ENCODE measurements at regions not wholly inside any gene's neighbourhood (a gene's known extent, or its start where the extent isn't known, plus 50 kb on each side); places are given as distances from the start of the nearest gene placed in this dataset.

GRCh38 chr1:209383907-209384709 lies 199.4 kb upstream of the CAMK1G start:
- DNase-seq (ENCODE audit: low read depth in 3 of 3, low spot score in 1 of 3), result no peak

- no peak for DNase-seq (ENCODE audit: low read depth in 3 of 3, low spot score in 1 of 3)
Measured at GRCh38 chr1:209384710-209385550, 198.6 kb upstream of the CAMK1G start.

- DNase-seq (ENCODE audit: low read depth in 3 of 3, low spot score in 1 of 3), result no peak
Measured at GRCh38 chr1:209386156-209386555, 197.4 kb upstream of the CAMK1G start.

GRCh38 chr1:209387271-209387968 lies 196.1 kb upstream of the CAMK1G start:
- no peak for DNase-seq (ENCODE audit: low read depth in 3 of 3, low spot score in 1 of 3)

- no peak for DNase-seq (ENCODE audit: low read depth in 3 of 3, low spot score in 1 of 3)
Measured at GRCh38 chr1:209387969-209388329, 195.6 kb upstream of the CAMK1G start.

- DNase-seq (ENCODE audit: low read depth in 3 of 3, low spot score in 1 of 3), result no peak
Measured at GRCh38 chr1:209388358-209388757, 195.2 kb upstream of the CAMK1G start.

- no peak for DNase-seq (ENCODE audit: low read depth in 3 of 3, low spot score in 1 of 3)
Measured at GRCh38 chr1:209389258-209389657, 194.3 kb upstream of the CAMK1G start.

- no peak for DNase-seq (ENCODE audit: low read depth in 3 of 3, low spot score in 1 of 3)
Measured at GRCh38 chr1:209389975-209390374, 193.5 kb upstream of the CAMK1G start.

GRCh38 chr1:209390764-209391163 lies 192.8 kb upstream of the CAMK1G start:
- no peak for DNase-seq (ENCODE audit: low read depth in 3 of 3, low spot score in 1 of 3)

GRCh38 chr1:209391792-209392191 lies 191.7 kb upstream of the CAMK1G start:
- no peak for DNase-seq (ENCODE audit: low read depth in 3 of 3, low spot score in 1 of 3)

- DNase-seq (ENCODE audit: low read depth in 3 of 3, low spot score in 1 of 3), result no peak
Measured at GRCh38 chr1:209395169-209395568, 188.3 kb upstream of the CAMK1G start.

- no peak for DNase-seq (ENCODE audit: low read depth in 3 of 3, low spot score in 1 of 3)
Measured at GRCh38 chr1:209397371-209397770, 186.1 kb upstream of the CAMK1G start.

- no peak for DNase-seq (ENCODE audit: low read depth in 3 of 3, low spot score in 1 of 3)
Measured at GRCh38 chr1:209397910-209398309, 185.6 kb upstream of the CAMK1G start.

GRCh38 chr1:209398313-209398991 lies 185.1 kb upstream of the CAMK1G start:
- DNase-seq (ENCODE audit: low read depth in 3 of 3, low spot score in 1 of 3), result no peak

GRCh38 chr1:209399800-209400199 lies 183.7 kb upstream of the CAMK1G start:
- no peak for DNase-seq (ENCODE audit: low read depth in 3 of 3, low spot score in 1 of 3)

GRCh38 chr1:209400351-209401220 lies 182.9 kb upstream of the CAMK1G start:
- no peak for DNase-seq (ENCODE audit: low read depth in 3 of 3, low spot score in 1 of 3)

- DNase-seq (ENCODE audit: low read depth in 3 of 3, low spot score in 1 of 3), result no peak
Measured at GRCh38 chr1:209402697-209403096, 180.8 kb upstream of the CAMK1G start.

- DNase-seq (ENCODE audit: low read depth in 3 of 3, low spot score in 1 of 3), result no peak
Measured at GRCh38 chr1:209403921-209404320, 179.6 kb upstream of the CAMK1G start.

GRCh38 chr1:209404577-209404976 lies 178.9 kb upstream of the CAMK1G start:
- DNase-seq (ENCODE audit: low read depth in 3 of 3, low spot score in 1 of 3), result no peak

GRCh38 chr1:209405183-209405814 lies 178.2 kb upstream of the CAMK1G start:
- DNase-seq (ENCODE audit: low read depth in 3 of 3, low spot score in 1 of 3), result no peak

Data from stimulated activated CD4-positive, alpha-beta T cell treated with anti-CD3 and anti-CD28 coated beads, TNF-alpha, amount 100 ng/mL, for 1 hour (primary cell).